Activated CD4-positive, alpha-beta T cell treated with anti-CD3 and anti-CD28 coated beads for 36 hours (primary cell): ENCODE measurements at regions not wholly inside any gene's neighbourhood (a gene's known extent, or its start where the extent isn't known, plus 50 kb on each side); places are given as distances from the start of the nearest gene placed in this dataset.
"Not testable (repeated sequence)": the region's sequence is repeated elsewhere in the genome, so short reads cannot be mapped to it uniquely, and the experiment has no call there.

Experiments
- ATAC-seq: fragments of 200-7000 bp; cut with Tn5 transposase; one replicate; pipeline ENCODE4 v1.10.0; 2021; ENCODE audit warnings: mild to moderate bottlenecking, moderate library complexity
- CTCF ChIA-PET: fragments of 350-600 bp; sonication (Branson Sonifier 250); formaldehyde crosslinking; loops from one replicate; lab custom pipeline; 2021; ENCODE audit warnings: antibody characterized with exemption; lab: Charles Lee
- POLR2A ChIA-PET: fragments of 350-600 bp; sonication (Branson Sonifier 250); formaldehyde crosslinking; loops from one replicate; lab custom pipeline; 2021; ENCODE audit warnings: antibody characterized with exemption, inconsistent platforms; lab: Charles Lee
- DNase-seq: peaks from one replicate; pipeline ENCODE4 v3.0.0-alpha.2; 2020
- H3K27ac Mint-ChIP-seq: one replicate; pipeline ENCODE4 v1.8.0; 2021; ENCODE audit warnings: mixed read lengths
- H3K27me3 Mint-ChIP-seq: one replicate; pipeline ENCODE4 v1.8.0; 2021; ENCODE audit warnings: mixed read lengths
- H3K36me3 Mint-ChIP-seq: one replicate; pipeline ENCODE4 v1.8.0; 2021; ENCODE audit warnings: low read depth, mixed read lengths
- H3K4me1 Mint-ChIP-seq: one replicate; pipeline ENCODE4 v1.8.0; 2021; ENCODE audit warnings: mixed read lengths
- H3K4me3 Mint-ChIP-seq: one replicate; pipeline ENCODE4 v1.8.0; 2021; ENCODE audit warnings: mild to moderate bottlenecking, moderate library complexity, mixed read lengths
- H3K9me3 Mint-ChIP-seq: one replicate; pipeline ENCODE4 v1.8.0; 2021; ENCODE audit warnings: low read depth, mixed read lengths
- intact Hi-C, 2 experiments: fragments of 100-400 bp; cut with DNase I in 1 of 2; cut with micrococcal nuclease in 1 of 2; formaldehyde crosslinking; loops; one replicate each; pipeline versions ENCODE4 v1.14.2 to v1.15.1; 2022 to 2024; cut with DNase I, micrococcal nuclease

DNA sequence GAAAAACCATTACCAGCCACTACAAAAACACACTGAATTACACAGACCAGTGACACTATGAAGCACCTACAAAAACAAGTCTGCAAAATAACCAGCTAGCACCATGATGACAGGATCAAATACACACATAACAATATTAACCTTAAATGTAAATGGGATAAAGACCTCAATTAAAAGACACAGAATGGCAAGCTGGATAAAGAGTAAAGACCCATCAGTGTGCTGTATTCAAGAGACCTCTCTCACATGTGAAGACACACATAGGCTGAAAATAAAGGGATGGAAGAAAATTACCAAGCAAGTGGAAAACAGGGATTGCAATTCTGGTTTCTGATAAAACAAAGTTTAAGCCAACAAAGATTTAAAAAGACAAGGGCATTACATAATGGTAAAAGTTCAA, 482.7 kb upstream of the MCTP2 start:
- peaks cover 22% of the 10 kb centered on the region for H3K9me3 Mint-ChIP-seq
- no peaks in the 10 kb centered on the region for H3K27me3 Mint-ChIP-seq
- ChIA-PET POLR2A (no interaction called here), CTCF (no interaction called here)
- H3K4me3 Mint-ChIP-seq: no peak overlapping the region
- ATAC-seq (no peak), DNase-seq (no peak)
- H3K36me3 Mint-ChIP-seq: no peaks in the 10 kb centered on the region
- intact Hi-C loops: no loop called here
- no peaks in the 10 kb centered on the region for H3K4me1 Mint-ChIP-seq
- no peak overlapping the region for H3K27ac Mint-ChIP-seq

DNA sequence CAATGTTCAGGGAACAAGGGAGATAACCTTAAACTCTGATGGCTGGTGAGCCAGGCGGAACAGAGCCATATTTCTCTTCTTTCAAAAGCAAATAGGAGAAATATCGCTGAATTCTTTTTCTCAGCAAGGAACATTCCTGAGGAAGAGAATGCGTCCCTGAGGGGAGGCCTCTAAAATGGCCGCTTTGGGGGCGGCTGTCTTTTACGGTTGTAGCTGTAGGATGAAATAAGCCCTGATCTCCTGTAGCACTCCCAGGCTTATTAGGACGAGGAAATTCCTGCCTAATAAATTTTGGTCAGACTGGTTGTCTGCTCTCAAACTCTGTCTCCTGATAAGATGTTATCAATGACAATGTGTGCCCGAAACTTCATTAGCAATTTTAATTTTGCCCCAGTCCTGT, 496.4 kb upstream of the MCTP2 start:
- H3K4me3 Mint-ChIP-seq, CTCF ChIA-PET, ATAC-seq, H3K27me3 Mint-ChIP-seq, DNase-seq, POLR2A ChIA-PET, H3K27ac Mint-ChIP-seq, intact Hi-C loops, H3K36me3 Mint-ChIP-seq, H3K4me1 Mint-ChIP-seq: not testable (repeated sequence)
- peaks cover 13% of the 10 kb centered on the region for H3K9me3 Mint-ChIP-seq

DNA sequence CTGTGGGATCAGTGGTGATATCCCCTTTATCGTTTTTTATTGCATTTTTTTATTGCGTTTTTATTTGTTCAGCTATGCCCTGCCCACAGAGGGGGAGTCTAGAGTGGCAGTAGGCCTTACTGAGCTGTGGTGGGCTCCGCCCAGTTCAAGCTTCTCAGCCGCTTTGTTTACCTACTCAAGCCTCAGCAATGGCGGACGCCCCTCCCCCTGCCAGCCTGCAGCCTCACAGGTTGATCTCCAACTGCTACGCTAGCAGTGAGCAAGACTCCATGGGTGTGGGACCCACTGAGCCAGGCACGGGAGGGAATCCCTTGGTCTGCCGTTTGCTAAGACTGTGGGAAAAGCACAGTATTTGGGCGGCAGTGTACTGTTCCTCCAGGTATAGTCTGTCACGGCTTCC, 500.6 kb upstream of the MCTP2 start:
- DNase-seq (no peak), ATAC-seq (no peak)
- Mint-ChIP-seq H3K27me3 (no peaks in the 10 kb centered on the region), H3K4me1 (no peaks in the 10 kb centered on the region), H3K36me3 (no peaks in the 10 kb centered on the region), H3K9me3 (peaks cover 14% of the 10 kb centered on the region), H3K27ac (no peak overlapping the region), H3K4me3 (no peak overlapping the region)
- ChIA-PET CTCF (no interaction called here), POLR2A (interaction anchor here (0.6 kb wide), 1 partner anchor 830 kb away, joined by 4 read pairs; no protein-coding TSS in a partner anchor)
- intact Hi-C loops: no loop called here

DNA sequence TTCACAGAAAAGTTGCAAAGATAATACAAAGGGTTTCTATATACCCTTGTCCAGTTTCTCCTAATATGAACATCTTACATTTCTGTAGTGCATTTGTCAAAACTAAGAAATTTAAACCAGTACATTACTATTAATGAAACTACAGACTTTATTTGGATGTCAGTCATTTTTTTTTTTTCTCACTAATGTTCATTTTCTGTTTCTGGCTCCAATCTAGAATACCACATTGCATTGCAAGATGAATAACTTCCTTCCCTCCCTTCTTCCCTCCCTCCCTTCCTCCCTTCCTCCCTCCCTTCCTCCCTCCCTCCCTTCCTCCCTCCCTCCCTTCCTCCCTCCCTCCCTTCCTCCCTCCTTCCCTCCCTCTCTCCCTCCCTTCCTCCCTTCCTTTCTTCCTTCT, 509.2 kb upstream of the MCTP2 start:
- no peak for ATAC-seq
- no peak overlapping the region for H3K27ac Mint-ChIP-seq
- intact Hi-C loops: no loop called here
- no peaks in the 10 kb centered on the region for H3K4me1 Mint-ChIP-seq
- H3K36me3 Mint-ChIP-seq: no peaks in the 10 kb centered on the region
- H3K4me3 Mint-ChIP-seq: no peak overlapping the region
- H3K27me3 Mint-ChIP-seq: peaks cover 5% of the 10 kb centered on the region
- no peaks in the 10 kb centered on the region for H3K9me3 Mint-ChIP-seq
- ChIA-PET POLR2A (no interaction called here), CTCF (no interaction called here)
- DNase-seq: no peak

DNA sequence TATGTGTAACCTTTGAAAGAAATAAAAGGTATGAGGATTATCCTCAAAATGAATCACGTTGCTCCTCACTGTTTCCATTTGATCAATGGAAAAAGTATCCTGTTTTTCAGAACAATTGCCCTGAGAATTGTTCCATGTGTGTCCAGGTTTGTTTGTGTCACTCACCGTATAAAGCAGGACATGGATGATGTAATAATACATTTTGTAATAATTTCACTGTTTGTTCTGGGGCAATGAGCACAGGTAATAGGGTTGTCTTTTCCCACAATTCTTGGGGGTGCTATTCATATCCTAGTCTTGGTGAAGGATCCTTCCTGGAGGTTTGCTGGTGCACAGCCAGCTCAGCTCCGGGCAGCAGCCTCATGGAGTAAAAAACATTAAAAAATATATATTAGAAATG, 510.8 kb upstream of the MCTP2 start:
- ChIA-PET CTCF (no interaction called here), POLR2A (no interaction called here)
- H3K4me3 Mint-ChIP-seq: no peak overlapping the region
- H3K27me3 Mint-ChIP-seq: peaks cover 5% of the 10 kb centered on the region
- DNase-seq: no peak
- intact Hi-C loops: no loop called here
- no peak for ATAC-seq
- H3K27ac Mint-ChIP-seq: no peak overlapping the region
- H3K4me1 Mint-ChIP-seq: no peaks in the 10 kb centered on the region
- no peaks in the 10 kb centered on the region for H3K9me3 Mint-ChIP-seq
- H3K36me3 Mint-ChIP-seq: no peaks in the 10 kb centered on the region

DNA sequence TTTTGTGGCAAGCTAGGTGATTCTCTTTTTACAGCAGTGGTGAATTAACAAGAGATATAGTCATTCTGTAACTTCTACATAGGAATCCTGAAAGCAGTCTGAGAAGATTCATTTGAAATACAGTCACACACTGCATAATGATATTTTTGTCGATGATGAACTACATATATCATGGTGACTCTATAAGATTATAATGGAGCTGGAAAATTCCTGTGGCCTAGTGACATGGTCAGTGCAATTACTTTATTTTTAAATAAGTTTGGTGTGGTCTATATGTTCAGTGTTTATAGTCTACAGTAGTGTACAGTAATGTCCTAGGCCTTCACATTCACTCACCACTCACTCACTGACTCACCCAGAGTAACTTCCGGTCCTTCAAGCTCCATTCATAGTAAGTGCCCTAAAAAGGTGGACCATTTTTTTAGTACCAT, 511.4 kb upstream of the MCTP2 start:
- Mint-ChIP-seq H3K9me3 (no peaks in the 10 kb centered on the region), H3K27ac (no peak overlapping the region), H3K36me3 (no peaks in the 10 kb centered on the region), H3K4me3 (no peak overlapping the region), H3K4me1 (no peaks in the 10 kb centered on the region), H3K27me3 (peaks cover 9% of the 10 kb centered on the region)
- no peak for ATAC-seq
- POLR2A ChIA-PET: no interaction called here
- CTCF ChIA-PET: no interaction called here
- intact Hi-C loops: no loop called here
- no peak for DNase-seq

DNA sequence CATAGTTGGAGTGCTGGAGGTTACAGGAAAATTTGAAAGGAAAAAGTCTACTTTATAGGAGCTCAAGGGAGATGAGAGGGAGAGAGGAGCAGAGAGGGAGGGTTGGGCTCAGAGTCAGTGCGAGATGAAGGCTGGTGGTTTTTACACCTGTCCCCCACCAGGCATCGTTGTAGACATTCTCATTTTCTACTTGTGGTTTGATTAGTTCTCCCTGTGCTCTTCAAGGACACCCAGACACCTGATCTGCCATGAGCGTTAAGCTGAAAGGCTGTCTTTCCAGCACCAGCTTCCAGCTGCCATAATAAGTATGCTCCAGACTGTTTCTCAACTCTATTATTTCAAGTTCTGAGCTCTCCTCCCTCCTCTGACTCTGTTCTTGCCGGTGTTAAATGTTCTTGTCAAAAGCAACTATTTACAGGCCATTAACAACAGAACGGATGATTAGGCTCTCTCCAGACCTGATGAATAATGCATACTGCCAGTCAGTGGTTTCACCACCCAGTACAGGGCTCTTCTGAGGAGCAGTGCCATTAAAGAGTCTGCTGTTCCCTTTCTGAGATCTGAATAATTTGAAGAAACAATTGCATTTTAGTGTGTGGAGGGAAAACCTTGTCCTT, 514.6 kb upstream of the MCTP2 start:
- Mint-ChIP-seq H3K27me3 (peaks cover 8% of the 10 kb centered on the region), H3K9me3 (no peaks in the 10 kb centered on the region), H3K4me3 (no peak overlapping the region), H3K27ac (no peak overlapping the region), H3K36me3 (no peaks in the 10 kb centered on the region), H3K4me1 (no peaks in the 10 kb centered on the region)
- ChIA-PET POLR2A (no interaction called here), CTCF (no interaction called here)
- no peak for DNase-seq
- ATAC-seq: no peak
- intact Hi-C loops: no loop called here

DNA sequence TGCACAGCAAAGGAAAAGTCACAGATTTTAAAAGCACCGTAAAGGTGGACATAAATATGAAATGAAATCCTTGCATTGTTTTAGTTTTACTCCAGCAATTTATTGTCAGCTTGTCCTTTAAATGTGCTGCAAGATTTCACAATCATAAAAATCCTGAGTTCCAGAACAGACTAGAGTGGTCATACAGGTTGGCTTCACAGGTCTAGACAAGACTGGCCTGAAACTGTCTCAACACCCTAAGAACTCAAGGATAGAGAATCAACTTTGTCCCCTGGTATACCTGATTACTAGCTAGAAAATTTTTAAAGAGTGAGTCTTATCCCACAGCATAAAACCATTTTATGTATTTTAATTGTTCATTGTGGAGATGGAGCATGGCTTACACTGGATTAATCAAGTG, 521.7 kb upstream of the MCTP2 start:
- Mint-ChIP-seq H3K27ac (no peak overlapping the region), H3K4me1 (no peaks in the 10 kb centered on the region), H3K4me3 (no peak overlapping the region), H3K27me3 (peaks cover 2% of the 10 kb centered on the region), H3K36me3 (no peaks in the 10 kb centered on the region), H3K9me3 (no peaks in the 10 kb centered on the region)
- ChIA-PET POLR2A (no interaction called here), CTCF (no interaction called here)
- DNase-seq: no peak
- intact Hi-C loops: no loop called here
- no peak for ATAC-seq

DNA sequence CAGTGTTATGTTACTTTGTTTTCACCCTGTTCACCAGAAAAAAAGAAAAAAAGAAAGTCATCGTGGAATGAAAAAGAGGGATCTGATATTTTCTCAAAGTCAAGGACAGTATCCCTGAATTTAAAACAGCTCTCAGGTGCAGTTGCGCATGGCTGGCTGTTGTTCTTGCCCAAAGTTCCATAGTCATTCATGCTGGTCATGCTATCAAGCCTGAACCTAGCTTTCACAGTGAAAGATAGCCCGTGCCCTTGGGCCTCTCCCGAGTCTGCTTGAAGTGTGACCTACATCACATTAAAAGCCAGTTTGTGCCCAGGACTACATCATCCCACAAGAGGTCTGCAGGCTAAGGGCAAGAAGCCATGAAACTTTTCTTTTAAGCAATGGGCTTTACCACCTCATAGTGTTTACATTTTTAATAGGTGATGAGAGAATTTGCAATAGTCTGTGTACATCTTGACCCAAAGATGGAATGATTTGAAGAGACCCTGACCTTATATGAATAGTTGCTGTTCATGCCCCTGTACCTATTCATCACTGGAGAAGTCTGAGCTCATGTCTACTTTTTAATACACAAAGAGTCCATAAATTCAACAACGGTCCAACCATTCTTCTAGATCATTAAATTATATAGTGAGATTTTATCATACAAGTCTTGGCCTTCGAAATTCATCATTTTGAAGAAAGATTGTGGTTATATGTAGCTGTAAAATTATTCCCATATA, 522.5 kb upstream of the MCTP2 start:
- Mint-ChIP-seq H3K9me3 (no peaks in the 10 kb centered on the region), H3K4me3 (no peak overlapping the region), H3K36me3 (no peaks in the 10 kb centered on the region), H3K27ac (no peak overlapping the region), H3K27me3 (no peaks in the 10 kb centered on the region), H3K4me1 (no peaks in the 10 kb centered on the region)
- ATAC-seq (no peak), DNase-seq (no peak)
- CTCF ChIA-PET: no interaction called here
- POLR2A ChIA-PET: no interaction called here
- intact Hi-C loops: no loop called here

DNA sequence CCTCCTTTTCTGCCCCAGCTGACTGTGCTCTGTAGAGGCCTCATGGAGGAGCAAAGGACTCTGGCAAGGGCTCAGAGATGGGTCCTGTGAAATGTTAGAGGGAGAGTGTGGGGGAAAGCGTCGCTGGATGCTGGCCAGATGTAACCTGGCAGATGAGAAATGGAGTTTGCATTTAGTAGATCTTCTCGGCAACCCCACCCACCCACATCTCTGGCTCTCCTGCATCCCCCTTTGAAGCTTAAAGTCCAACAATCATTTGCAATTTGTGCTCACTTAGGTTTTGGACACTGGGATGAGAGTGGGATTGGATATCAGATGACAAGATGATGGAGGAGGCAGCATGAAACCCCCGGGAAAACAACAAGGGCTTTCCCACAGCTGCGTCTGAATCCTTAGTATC, 523.6 kb upstream of the MCTP2 start:
- no peak for DNase-seq
- ChIA-PET CTCF (no interaction called here), POLR2A (no interaction called here)
- Mint-ChIP-seq H3K9me3 (no peaks in the 10 kb centered on the region), H3K4me1 (no peaks in the 10 kb centered on the region), H3K36me3 (no peaks in the 10 kb centered on the region), H3K4me3 (no peak overlapping the region), H3K27ac (no peak overlapping the region), H3K27me3 (no peaks in the 10 kb centered on the region)
- intact Hi-C loops: no loop called here
- no peak for ATAC-seq

DNA sequence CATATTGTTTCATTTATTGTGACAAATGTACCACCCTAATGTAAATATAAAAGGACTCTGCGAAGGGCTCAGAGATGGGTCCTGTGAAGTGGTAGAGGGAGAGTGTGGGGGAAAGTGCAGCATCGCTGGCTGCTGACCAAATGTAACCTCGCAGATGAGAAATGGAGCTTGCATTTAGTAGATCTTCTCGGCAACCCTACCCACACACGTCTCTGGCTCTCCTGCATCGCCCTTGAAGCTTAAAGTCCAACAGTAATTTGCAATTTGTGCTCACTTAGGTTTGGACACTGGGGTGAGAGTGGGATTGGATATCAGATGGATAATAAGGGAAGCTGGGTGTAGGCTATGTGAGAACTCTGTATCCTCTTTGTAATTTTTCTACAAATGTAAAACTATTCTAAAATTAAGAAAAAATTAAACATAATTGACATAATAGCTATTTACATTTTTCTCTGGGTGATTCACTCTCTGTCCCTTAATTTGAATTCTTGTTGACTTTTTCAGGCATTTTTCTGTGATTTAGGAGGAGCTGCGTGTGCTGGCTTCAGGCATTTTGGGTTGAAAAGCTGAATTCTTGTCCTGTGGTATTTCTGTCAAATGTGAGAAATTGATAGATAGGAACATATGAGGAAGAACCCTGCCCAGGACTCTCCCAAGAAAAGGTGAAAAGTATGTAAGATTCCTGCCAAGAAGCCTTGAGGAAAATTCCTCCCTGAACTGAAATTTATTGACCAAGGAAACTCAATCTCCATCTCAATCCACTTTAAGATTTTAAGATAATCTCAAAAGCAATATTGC, 524.7 kb upstream of the MCTP2 start:
- Mint-ChIP-seq H3K36me3 (no peaks in the 10 kb centered on the region), H3K4me1 (no peaks in the 10 kb centered on the region), H3K27ac (no peak overlapping the region), H3K9me3 (no peaks in the 10 kb centered on the region), H3K27me3 (no peaks in the 10 kb centered on the region), H3K4me3 (no peak overlapping the region)
- intact Hi-C loops: no loop called here
- ATAC-seq (no peak), DNase-seq (no peak)
- ChIA-PET POLR2A (no interaction called here), CTCF (no interaction called here)
